ENCODE measurements at regions not wholly inside any gene's neighbourhood (a gene's known extent, or its start where the extent isn't known, plus 50 kb on each side); places are given as distances from the start of the nearest gene placed in this dataset.

DNA sequence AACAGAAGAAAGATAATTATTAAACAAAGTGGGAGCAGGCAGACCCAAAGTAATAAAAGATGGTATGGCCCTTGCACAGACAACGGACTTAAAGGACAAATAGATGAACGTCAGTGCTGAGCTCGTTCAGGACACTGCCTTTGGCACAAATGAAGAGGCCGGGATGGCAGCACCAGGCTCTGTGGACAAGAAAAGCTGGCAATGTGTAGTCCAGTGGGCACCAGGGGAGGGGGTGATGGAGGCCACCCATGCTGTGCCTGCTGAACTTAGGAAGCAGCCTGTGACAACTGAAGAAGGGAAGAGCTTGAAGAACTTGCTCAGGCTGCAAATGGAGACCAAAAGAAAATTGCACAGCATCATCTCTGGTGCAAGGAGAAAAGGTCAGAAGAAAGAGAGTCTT lies 131.0 kb downstream of the ANKRD60 start:
- no peaks in the 10 kb centered on the region for H3K79me2 ChIP-seq (ENCODE audit: insufficient read depth, low read length)
- TF ChIP-seq EZH2phosphoT487 (conservative IDR thresholded peaks at IDR 0.05; ENCODE audit: low read length), result no peak
- TF ChIP-seq, protein P1, sequence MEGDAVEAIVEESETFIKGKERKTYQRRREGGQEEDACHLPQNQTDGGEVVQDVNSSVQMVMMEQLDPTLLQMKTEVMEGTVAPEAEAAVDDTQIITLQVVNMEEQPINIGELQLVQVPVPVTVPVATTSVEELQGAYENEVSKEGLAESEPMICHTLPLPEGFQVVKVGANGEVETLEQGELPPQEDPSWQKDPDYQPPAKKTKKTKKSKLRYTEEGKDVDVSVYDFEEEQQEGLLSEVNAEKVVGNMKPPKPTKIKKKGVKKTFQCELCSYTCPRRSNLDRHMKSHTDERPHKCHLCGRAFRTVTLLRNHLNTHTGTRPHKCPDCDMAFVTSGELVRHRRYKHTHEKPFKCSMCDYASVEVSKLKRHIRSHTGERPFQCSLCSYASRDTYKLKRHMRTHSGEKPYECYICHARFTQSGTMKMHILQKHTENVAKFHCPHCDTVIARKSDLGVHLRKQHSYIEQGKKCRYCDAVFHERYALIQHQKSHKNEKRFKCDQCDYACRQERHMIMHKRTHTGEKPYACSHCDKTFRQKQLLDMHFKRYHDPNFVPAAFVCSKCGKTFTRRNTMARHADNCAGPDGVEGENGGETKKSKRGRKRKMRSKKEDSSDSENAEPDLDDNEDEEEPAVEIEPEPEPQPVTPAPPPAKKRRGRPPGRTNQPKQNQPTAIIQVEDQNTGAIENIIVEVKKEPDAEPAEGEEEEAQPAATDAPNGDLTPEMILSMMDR (IDR thresholded peaks at IDR 0.05; ENCODE audit: insufficient read depth, low read length, poor library complexity, severe bottlenecking), result no peak
- H3K36me3 ChIP-seq (ENCODE audit: low read length), result no peaks in the 10 kb centered on the region
- no peaks in the 10 kb centered on the region for H3K9me2 ChIP-seq (replicated peaks; ENCODE audit: insufficient read depth, low read length)
- no peaks in the 10 kb centered on the region for H4K20me1 ChIP-seq (ENCODE audit: low read depth, low read length)
- no peaks in the 10 kb centered on the region for H3K9me3 ChIP-seq (ENCODE audit: insufficient read depth, low read length)
- H3K4me2 ChIP-seq (ENCODE audit: low read depth, low read length, poor library complexity, severe bottlenecking), result no peak overlapping the region
- no peak overlapping the region for H3K4me3 ChIP-seq (ENCODE audit: insufficient read depth, low read length, poor library complexity, severe bottlenecking)
- no peaks in the 10 kb centered on the region for H3F3A ChIP-seq (ENCODE audit: insufficient read depth)
- no peak overlapping the region for H3K9ac ChIP-seq (ENCODE audit: low read length)
- no peak overlapping the region for H3K27ac ChIP-seq (ENCODE audit: low read depth, low read length)
- no peaks in the 10 kb centered on the region for H3K27me3 ChIP-seq (ENCODE audit: low read length)
- no peak overlapping the region for H2AFZ ChIP-seq (ENCODE audit: low read depth, low read length, severe bottlenecking)

GRCh38 chr20:58096880-58097423 lies 131.5 kb downstream of the ANKRD60 start:
- Histone ChIP-seq H3K9me2 (replicated peaks; ENCODE audit: insufficient read depth, low read length) (no peaks in the 10 kb centered on the region), H3K9ac (ENCODE audit: low read length) (no peak overlapping the region), H3K79me2 (ENCODE audit: insufficient read depth, low read length) (no peaks in the 10 kb centered on the region), H4K20me1 (ENCODE audit: low read depth, low read length) (no peaks in the 10 kb centered on the region), H3K4me2 (ENCODE audit: low read depth, low read length, poor library complexity, severe bottlenecking) (no peak overlapping the region), H2AFZ (ENCODE audit: low read depth, low read length, severe bottlenecking) (no peak overlapping the region), H3K27me3 (ENCODE audit: low read length) (no peaks in the 10 kb centered on the region), H3K9me3 (ENCODE audit: insufficient read depth, low read length) (no peaks in the 10 kb centered on the region), H3K4me3 (ENCODE audit: insufficient read depth, low read length, poor library complexity, severe bottlenecking) (no peak overlapping the region), H3K27ac (ENCODE audit: low read depth, low read length) (no peak overlapping the region), H3F3A (ENCODE audit: insufficient read depth) (no peaks in the 10 kb centered on the region), H3K36me3 (ENCODE audit: low read length) (no peaks in the 10 kb centered on the region)
- TF ChIP-seq, protein P1 (IDR thresholded peaks at IDR 0.05; ENCODE audit: insufficient read depth, low read length, poor library complexity, severe bottlenecking), result no peak
- no peak for TF ChIP-seq EZH2phosphoT487 (conservative IDR thresholded peaks at IDR 0.05; ENCODE audit: low read length)

GRCh38 chr20:58094698-58095097 lies 133.8 kb downstream of the ANKRD60 start:
- H3K9me2 ChIP-seq (replicated peaks; ENCODE audit: insufficient read depth, low read length), result no peaks in the 10 kb centered on the region
- H3K4me2 ChIP-seq (ENCODE audit: low read depth, low read length, poor library complexity, severe bottlenecking), result no peak overlapping the region
- no peak overlapping the region for H3K9ac ChIP-seq (ENCODE audit: low read length)
- no peaks in the 10 kb centered on the region for H3K27me3 ChIP-seq (ENCODE audit: low read length)
- H2AFZ ChIP-seq (ENCODE audit: low read depth, low read length, severe bottlenecking), result no peak overlapping the region
- H3K27ac ChIP-seq (ENCODE audit: low read depth, low read length), result no peak overlapping the region
- no peaks in the 10 kb centered on the region for H3K9me3 ChIP-seq (ENCODE audit: insufficient read depth, low read length)
- no peaks in the 10 kb centered on the region for H4K20me1 ChIP-seq (ENCODE audit: low read depth, low read length)
- H3K36me3 ChIP-seq (ENCODE audit: low read length), result no peaks in the 10 kb centered on the region
- TF ChIP-seq, protein P1 (IDR thresholded peaks at IDR 0.05; ENCODE audit: insufficient read depth, low read length, poor library complexity, severe bottlenecking), result no peak
- TF ChIP-seq EZH2phosphoT487 (conservative IDR thresholded peaks at IDR 0.05; ENCODE audit: low read length), result no peak
- H3K79me2 ChIP-seq (ENCODE audit: insufficient read depth, low read length), result no peaks in the 10 kb centered on the region
- H3K4me3 ChIP-seq (ENCODE audit: insufficient read depth, low read length, poor library complexity, severe bottlenecking), result no peak overlapping the region
- no peaks in the 10 kb centered on the region for H3F3A ChIP-seq (ENCODE audit: insufficient read depth)
